ENCODE measurements at regions not wholly inside any gene's neighbourhood (a gene's known extent, or its start where the extent isn't known, plus 50 kb on each side); places are given as distances from the start of the nearest gene placed in this dataset.

- TF ChIP-seq CTCF (IDR thresholded peaks at IDR 0.05): no peak
- TF ChIP-seq EP300 (IDR thresholded peaks at IDR 0.05): no peak
- no peak for TF ChIP-seq POLR2A (IDR thresholded peaks at IDR 0.05)
- TF ChIP-seq POLR2AphosphoS5 (IDR thresholded peaks at IDR 0.05): no peak
Observed at GRCh38 chr2:109720380-109721106, 73.6 kb upstream of the RGPD5 start.
